ENCODE measurements at regions not wholly inside any gene's neighbourhood (a gene's known extent, or its start where the extent isn't known, plus 50 kb on each side); places are given as distances from the start of the nearest gene placed in this dataset.

DNA sequence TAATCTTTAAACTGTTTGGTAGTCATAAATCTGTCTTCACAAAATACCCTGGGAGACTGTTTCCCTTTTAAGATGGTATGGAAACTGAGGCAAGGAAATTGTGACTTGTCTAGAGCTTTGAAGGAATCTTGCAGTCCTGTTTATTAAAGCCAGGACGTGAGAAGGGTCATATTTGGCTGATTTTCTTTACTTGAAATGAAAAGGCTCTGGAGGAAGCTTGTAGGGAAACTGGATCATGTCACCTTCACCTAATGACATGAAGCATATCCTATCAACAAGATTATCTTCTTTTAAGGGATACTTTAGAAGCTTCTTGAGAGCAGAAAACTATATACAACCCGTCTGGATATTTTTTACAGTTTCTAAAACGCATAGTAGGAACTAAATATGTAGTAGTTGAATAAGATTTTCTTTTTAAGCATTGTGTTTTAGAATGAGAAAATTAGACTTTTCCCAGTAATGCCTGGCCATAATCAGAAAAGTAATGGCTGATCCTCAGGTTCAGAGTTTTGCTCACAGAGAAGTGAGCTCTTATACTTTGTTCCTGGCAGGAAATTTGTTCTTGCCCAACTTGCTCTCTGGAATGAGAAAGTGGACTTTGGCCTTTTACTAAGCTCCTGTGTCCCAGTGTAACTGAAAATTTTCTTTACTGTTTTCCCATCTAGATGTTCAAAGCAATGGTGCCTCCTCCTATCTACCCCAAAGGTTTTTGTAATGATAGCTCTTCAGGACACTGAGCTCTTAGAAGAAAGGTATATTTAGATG lies 136.8 kb upstream of the AFF2 start:
- DNase-seq (ENCODE audit: low read depth), result no peak

GRCh38 chrX:148365233-148365632 lies 135.2 kb upstream of the AFF2 start:
- no peak for DNase-seq (ENCODE audit: low read depth)

DNA sequence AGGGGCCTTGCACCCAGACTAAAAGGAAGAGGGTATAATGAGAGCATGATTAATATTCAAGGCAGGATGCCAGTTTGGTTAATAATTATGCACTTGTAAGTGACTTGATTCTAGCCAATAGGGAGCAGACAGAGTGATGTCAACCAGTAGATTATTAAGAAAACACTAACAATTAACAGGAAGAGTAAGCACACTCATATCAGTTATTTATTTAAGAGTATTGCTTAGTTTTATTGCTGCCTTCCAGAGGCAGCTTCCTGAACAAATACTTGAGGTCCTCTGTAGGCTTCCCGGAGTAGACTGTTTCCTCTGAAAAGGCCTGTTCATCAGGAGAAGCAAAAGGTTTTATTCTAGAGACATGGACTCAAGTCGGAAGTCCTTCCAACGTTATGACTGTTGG lies 129.1 kb upstream of the AFF2 start:
- DNase-seq (ENCODE audit: low read depth), result no peak

DNA sequence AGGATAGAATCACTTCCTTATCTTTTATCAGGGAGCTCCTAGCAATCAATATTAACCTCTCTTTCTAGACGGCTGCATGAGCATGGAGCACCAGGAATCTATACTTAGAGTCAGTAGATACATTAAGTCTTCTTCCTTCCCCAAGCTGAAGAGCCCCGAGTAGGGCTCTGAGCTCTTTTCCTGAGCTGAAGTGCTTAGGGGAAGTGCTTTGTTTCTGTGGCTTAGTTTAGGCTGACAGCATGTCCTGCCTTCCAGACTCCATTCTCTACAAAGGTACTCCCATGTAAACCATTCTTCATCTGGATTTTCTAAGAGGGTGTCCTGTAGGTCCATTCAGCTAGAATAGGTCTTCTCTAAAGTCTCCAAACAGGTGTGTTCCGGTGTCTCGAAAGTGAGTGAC lies 127.5 kb upstream of the AFF2 start:
- no peak for DNase-seq (ENCODE audit: low read depth)

GRCh38 chrX:148376342-148376741 lies 124.1 kb upstream of the AFF2 start:
- DNase-seq (ENCODE audit: low read depth), result no peak

- DNase-seq (ENCODE audit: low read depth), result no peak
These were observed 120.3 kb upstream of the AFF2 start for GRCh38 chrX:148380107-148380506.

- peak; percentile 39 for DNase-seq (ENCODE audit: low read depth)
These were observed 119.5 kb upstream of the AFF2 start for GRCh38 chrX:148380650-148381561.

GRCh38 chrX:148381603-148382002 lies 118.8 kb upstream of the AFF2 start:
- no peak for DNase-seq (ENCODE audit: low read depth)

- DNase-seq (ENCODE audit: low read depth), result no peak
These were observed 117.4 kb upstream of the AFF2 start for GRCh38 chrX:148382983-148383382.

- DNase-seq (ENCODE audit: low read depth), result no peak
These were observed 114.9 kb upstream of the AFF2 start for GRCh38 chrX:148385471-148385870.

DNA sequence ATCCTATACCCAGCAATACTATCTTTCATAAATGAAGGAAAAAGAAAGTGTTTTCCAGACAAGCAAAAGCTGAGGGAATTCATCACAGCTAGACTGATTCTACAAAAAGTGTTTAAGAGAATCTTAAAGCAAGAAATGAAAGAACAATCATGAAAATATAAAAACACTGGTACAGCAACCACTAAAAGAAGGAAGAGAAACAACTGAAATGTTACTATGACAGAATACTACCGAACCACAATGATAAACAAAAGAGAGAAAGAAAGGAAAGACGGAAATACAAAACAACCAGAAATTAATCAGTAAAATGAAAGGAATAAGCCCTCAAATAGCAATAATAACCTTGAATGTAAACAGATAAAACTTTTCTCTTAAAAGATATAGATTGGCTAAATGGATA lies 110.8 kb upstream of the AFF2 start:
- no peak for DNase-seq (ENCODE audit: low read depth)

DNA sequence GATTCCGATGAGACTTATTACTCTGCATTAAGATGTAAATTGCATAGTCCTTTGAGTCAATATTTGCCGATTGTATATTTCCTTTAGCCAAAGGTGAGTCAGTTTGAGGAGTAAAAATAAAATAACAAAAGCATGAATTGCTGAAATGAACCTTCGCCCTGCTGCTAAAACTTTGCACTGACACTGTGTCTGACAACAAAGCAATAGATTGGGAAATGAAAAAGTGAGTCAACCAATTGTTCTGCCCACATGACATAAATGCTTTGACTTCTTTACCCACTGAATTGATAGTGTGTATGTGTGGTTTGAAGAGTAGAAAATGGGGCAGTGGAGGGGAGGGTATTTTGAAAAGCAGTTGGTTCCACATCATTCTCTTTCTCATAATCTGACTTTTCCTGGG lies 88.4 kb upstream of the AFF2 start:
- no peak for DNase-seq (ENCODE audit: low read depth)

DNA sequence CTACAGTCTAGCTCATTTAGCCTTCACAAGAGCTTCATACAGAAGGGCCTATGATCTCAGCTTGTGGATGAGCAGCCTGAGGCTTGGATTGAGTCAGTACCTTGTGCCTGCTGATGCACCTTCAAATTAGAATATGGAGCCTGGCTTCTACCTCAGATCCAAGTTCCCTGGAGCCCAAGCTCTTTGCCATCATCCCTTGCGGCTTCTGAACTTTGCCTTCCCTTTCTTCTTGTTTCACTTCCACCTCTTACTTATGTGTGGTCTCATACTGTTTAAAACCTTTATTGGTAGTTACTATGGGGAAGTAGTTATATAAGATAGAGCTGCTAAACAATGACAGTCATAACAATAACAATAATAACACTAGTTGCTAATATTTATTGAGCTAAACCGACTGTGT lies 84.3 kb upstream of the AFF2 start:
- no peak for DNase-seq (ENCODE audit: low read depth)

DNA sequence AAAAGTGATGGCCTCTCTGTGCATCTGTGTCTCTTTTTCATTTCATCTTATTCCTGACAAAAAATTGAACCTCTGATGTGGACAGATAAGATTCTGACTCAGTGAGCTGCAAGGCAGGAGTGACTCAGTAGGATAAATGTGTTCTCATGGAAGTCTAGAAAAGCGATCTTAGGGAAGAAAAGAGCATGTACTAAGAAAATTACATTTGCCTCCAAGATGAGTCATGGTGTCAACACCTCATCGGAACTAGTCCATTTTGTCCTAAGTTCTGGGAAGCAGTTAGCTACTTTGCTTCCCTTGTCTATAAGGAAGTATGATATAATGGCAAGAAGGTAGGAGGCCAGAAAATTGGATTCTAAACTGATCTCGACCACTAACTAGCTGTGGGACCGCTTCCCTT lies 83.5 kb upstream of the AFF2 start:
- DNase-seq (ENCODE audit: low read depth), result no peak

DNA sequence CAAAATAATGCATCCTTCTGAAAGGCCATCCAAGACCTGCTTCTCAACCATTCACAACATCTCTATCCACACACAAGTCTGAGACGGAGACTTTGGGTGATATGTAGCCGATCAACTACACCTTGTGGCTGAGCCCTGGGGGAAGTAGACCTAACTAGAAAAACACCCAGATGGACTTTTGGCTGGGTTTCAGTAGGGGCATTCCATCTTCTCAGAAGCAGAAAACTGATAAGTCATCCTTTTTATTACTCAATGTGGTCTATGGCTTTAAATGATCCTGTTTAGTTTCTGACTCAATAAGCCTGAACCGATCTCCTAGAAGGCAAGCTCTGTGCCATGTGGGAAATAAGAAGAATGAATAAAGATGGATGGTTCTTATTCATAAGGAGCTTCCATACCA lies 82.5 kb upstream of the AFF2 start:
- DNase-seq (ENCODE audit: low read depth), result no peak

DNA sequence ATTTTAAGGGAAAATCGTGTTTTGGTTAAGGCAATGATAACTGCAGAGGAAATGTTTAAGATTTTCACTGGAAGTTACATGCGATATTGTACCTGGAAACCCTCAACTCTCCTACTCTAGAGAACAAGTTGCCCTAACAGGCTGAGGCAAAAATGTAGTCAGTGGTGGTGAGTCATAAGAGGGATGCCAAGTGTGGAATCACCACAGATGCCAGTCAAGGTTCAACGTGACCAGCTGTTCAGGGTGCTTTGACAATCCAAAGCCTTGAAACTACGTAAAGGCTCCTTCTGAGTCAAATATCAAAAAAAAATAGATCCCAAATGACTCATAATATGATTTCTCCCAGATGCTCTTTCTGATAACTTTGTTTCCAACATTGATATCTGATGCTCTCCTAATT lies 77.9 kb upstream of the AFF2 start:
- DNase-seq (ENCODE audit: low read depth), result no peak

DNA sequence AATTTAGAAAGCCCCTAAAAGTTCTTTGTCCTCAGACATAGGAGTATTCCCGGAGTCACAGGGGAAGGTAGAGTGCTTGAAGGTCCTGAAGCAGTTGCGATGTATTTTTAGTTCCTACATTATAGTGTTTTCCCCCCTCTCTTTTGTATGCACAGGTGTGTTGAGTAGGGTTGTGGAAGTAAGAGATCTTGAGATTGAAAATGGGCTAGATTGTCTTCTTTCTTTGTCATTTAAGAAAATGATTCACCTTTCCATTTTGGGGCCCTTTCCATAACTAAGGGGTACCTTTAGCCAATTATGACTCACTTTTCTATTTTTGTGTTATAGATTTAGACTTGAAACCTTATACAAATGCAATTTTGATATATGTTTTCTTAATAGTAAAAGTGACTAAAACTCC lies 75.8 kb upstream of the AFF2 start:
- no peak for DNase-seq (ENCODE audit: low read depth)

GRCh38 chrX:148426467-148426866 lies 74.0 kb upstream of the AFF2 start:
- no peak for DNase-seq (ENCODE audit: low read depth)

DNA sequence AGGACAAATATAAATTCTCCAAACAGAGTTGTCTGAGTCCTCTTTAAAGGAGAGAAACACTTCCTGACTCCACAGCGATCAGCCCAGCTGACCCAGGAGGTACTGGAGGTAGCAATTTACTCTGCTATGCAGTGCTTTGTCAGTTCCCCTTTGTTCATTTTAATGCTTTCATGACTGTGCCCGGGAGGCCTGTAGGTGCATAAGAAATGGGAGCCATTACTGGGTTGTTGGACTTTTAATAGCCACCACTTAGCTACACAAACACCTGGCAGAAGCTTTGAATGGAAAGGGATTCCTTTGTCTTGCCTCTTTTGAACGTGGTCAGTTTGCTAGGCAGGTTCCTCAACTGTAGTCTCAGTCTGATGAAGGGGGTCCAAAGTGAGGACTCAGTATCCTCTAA lies 59.0 kb upstream of the AFF2 start:
- no peak for DNase-seq (ENCODE audit: low read depth)

DNA sequence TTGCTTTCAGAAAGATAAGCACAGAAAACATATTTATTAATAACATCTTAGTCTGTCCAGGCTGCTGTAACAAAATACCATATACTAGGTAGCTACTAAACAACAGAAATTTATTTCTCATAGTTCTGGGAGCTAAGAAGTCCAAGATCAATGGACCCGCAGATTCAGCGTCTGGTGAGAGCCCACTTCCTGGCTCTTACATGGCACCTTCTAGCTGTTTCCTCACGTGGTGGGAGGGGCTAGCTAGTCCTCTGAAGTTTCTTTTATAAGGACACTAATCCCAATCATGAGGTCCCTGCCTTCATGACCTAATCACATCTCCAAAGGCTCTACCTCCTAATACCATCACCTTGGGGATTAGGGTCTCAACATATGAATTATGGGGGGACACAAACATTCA lies 57.2 kb upstream of the AFF2 start:
- DNase-seq (ENCODE audit: low read depth), result no peak

GRCh38 chrX:148448686-148449085 lies 51.7 kb upstream of the AFF2 start:
- no peak for DNase-seq (ENCODE audit: low read depth)

All from activated T-cell treated with anti-CD3 and anti-CD28 coated beads for 24 hours (primary cell).